OCI-LY3 (cell line): ENCODE measurements at regions not wholly inside any gene's neighbourhood (a gene's known extent, or its start where the extent isn't known, plus 50 kb on each side); places are given as distances from the start of the nearest gene placed in this dataset.

Experiments
- H2AFZ ChIP-seq: fragments of 200-600, 300-600 bp; shearing (Covaris generic); 2 replicates; pipeline ENCODE4 v1.6.0; 2014; ENCODE audit warnings: antibody characterized with exemption, low read depth, low read length
- H3K27ac ChIP-seq: fragments of 200-600, 300-600 bp; sonication (generic); 2 replicates; pipeline ENCODE4 v1.5.1; 2014; ENCODE audit warnings: mild to moderate bottlenecking, low read length, moderate library complexity, mixed read lengths
- H3K27me3 ChIP-seq: fragments of 200-600, 300-600 bp; sonication (generic); 2 replicates; pipeline ENCODE4 v1.6.1; 2014; ENCODE audit warnings: low read depth, low read length, mixed read lengths
- H3K36me3 ChIP-seq: fragments of 200-600, 300-600 bp; sonication (generic); replicated peaks from 2 replicates; pipeline ENCODE3; 2014; ENCODE audit warnings: low read depth, low read length, mixed read lengths
- H3K4me1 ChIP-seq: fragments of 300-600, 200-600 bp; sonication (generic); 2 replicates; pipeline ENCODE4 v1.6.1; 2014; ENCODE audit warnings: low read length, mixed read lengths
- H3K4me2 ChIP-seq: fragments of 200-600, 300-600 bp; sonication (generic); 2 replicates; pipeline ENCODE4 v1.6.1; 2014; ENCODE audit warnings: low read length, mixed read lengths
- H3K4me3 ChIP-seq: fragments of 300-600, 200-600 bp; sonication (generic); 2 replicates; pipeline ENCODE4 v1.5.1; 2014; ENCODE audit warnings: antibody characterized with exemption, mild to moderate bottlenecking, low read length, moderate library complexity
- H3K79me2 ChIP-seq: fragments of 300-600, 200-600 bp; shearing (Covaris generic); 2 replicates; pipeline ENCODE4 v1.6.1; 2014; ENCODE audit warnings: mild to moderate bottlenecking, low read length, mixed read lengths
- H3K9ac ChIP-seq: fragments of 300-600, 200-600 bp; shearing (Covaris generic); 2 replicates; pipeline ENCODE4 v1.6.0; 2014; ENCODE audit warnings: mild to moderate bottlenecking, low read length, moderate library complexity
- H3K9me3 ChIP-seq: fragments of 200-600, 300-600 bp; shearing (Covaris generic); 2 replicates; pipeline ENCODE4 v1.6.1; 2014; ENCODE audit warnings: low read length, mixed read lengths; ENCODE audit not compliant: insufficient read depth
- H4K20me1 ChIP-seq: fragments of 200-600, 300-600 bp; sonication (generic); 2 replicates; pipeline ENCODE4 v1.6.1; 2016; ENCODE audit warnings: low read length, mixed read lengths; ENCODE audit not compliant: insufficient read depth
- CTCF ChIP-seq: fragments of 200-600, 300-600 bp; sonication (generic); IDR thresholded peaks from 2 replicates; pipeline ENCODE4 v1.5.1; 2014; ENCODE audit warnings: antibody characterized with exemption, low read length, low read depth
- EZH2phosphoT487 ChIP-seq: fragments of 200-600 bp; shearing (Covaris generic); IDR thresholded peaks from 2 replicates; pipeline ENCODE4 v1.6.1; 2018; ENCODE audit warnings: antibody characterized with exemption, mixed run types, low read depth

DNA sequence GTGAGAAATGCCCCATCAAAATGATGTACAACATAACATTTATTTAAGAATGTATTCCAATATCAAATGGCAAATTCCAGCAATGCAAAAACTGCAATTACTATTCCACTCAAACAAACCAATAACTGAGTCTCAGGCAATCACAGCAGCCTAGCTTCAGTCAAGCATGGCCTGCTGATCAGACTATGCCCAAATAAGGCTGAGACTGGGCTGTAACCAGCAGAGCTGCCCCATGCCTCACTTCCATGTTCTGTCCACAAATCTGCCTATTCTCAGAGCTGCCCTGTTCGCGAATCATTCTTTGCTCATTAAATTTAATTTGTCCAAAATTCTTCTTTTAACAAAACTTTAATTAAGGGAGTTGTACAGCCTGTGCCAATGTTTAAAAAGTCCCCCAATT is 155.4 kb downstream of the FNDC1 start:
- H3K9me3 ChIP-seq, result no peaks in the 10 kb centered on the region
- H3K4me1 ChIP-seq, result no peaks in the 10 kb centered on the region
- no peak overlapping the region for H2AFZ ChIP-seq

More for the DNA sequence above, 155.4 kb downstream of the FNDC1 start:
- no peak overlapping the region for H3K9ac ChIP-seq
- no peaks in the 10 kb centered on the region for H3K36me3 ChIP-seq
- H4K20me1 ChIP-seq, result no peaks in the 10 kb centered on the region
- no peak overlapping the region for H3K27ac ChIP-seq
- no peak overlapping the region for H3K4me3 ChIP-seq
- TF ChIP-seq CTCF, result no peak
- TF ChIP-seq EZH2phosphoT487, result no peak
- no peaks in the 10 kb centered on the region for H3K79me2 ChIP-seq
- H3K4me2 ChIP-seq, result no peak overlapping the region
- H3K27me3 ChIP-seq, result peaks cover 7% of the 10 kb centered on the region; the same call in 1 of the 2 replicates
